ENCODE measurements at regions not wholly inside any gene's neighbourhood (a gene's known extent, or its start where the extent isn't known, plus 50 kb on each side); places are given as distances from the start of the nearest gene placed in this dataset.

DNA sequence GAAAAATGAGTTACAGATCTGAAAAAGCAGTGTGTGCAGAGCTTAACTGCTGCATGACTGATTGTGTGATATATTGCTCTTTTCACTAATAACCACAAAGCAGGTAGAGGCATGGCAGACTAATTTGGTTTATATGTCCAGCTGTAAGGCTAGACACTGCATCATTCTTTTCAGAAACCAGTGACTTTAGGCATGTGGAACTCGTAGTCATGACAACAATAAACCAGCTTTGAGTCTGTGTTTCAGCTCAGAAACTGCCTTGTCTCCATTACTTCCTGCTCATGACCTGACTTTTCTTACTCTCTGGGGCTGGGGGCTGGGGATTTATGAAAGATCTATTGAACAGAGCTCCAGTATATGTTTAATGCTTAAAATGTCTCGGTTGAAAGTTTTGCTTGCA, 146.8 kb upstream of the LRIG3 start:
- Histone ChIP-seq H3K4me1 (ENCODE audit: control insufficient read depth, insufficient read depth, low read length) (peaks cover 24% of the 10 kb centered on the region), H3K4me3 (ENCODE audit: low read depth, low read length) (no peak overlapping the region), H3K27ac (ENCODE audit: extremely low read depth, low read depth, low read length) (no peak overlapping the region), H3K36me3 (ENCODE audit: control insufficient read depth in 2 of 2, insufficient read depth in 1 of 2, low read length in 2 of 2) (no peaks in the 10 kb centered on the region), H3K9me3 (ENCODE audit: control insufficient read depth, insufficient read depth, low read depth, low read length) (no peaks in the 10 kb centered on the region)
- POLR2A ChIA-PET: interaction anchor here (1.0 to 2.5 kb wide), 5 partner anchors 9 to 150 kb away, joined by 3 to 11 read pairs (median 3); partner anchors contain the start of gene LRIG3
- CTCF ChIA-PET: interaction anchor here (1.6 kb wide), 1 partner anchor 11 kb away, joined by 3 read pairs; no protein-coding TSS in a partner anchor
- TF ChIP-seq, protein P1, sequence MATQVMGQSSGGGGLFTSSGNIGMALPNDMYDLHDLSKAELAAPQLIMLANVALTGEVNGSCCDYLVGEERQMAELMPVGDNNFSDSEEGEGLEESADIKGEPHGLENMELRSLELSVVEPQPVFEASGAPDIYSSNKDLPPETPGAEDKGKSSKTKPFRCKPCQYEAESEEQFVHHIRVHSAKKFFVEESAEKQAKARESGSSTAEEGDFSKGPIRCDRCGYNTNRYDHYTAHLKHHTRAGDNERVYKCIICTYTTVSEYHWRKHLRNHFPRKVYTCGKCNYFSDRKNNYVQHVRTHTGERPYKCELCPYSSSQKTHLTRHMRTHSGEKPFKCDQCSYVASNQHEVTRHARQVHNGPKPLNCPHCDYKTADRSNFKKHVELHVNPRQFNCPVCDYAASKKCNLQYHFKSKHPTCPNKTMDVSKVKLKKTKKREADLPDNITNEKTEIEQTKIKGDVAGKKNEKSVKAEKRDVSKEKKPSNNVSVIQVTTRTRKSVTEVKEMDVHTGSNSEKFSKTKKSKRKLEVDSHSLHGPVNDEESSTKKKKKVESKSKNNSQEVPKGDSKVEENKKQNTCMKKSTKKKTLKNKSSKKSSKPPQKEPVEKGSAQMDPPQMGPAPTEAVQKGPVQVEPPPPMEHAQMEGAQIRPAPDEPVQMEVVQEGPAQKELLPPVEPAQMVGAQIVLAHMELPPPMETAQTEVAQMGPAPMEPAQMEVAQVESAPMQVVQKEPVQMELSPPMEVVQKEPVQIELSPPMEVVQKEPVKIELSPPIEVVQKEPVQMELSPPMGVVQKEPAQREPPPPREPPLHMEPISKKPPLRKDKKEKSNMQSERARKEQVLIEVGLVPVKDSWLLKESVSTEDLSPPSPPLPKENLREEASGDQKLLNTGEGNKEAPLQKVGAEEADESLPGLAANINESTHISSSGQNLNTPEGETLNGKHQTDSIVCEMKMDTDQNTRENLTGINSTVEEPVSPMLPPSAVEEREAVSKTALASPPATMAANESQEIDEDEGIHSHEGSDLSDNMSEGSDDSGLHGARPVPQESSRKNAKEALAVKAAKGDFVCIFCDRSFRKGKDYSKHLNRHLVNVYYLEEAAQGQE (tag by site-specific recombination; IDR thresholded peaks at IDR 0.05): no peak
- TF ChIP-seq SALL2 (tag by site-specific recombination; IDR thresholded peaks at IDR 0.05; ENCODE audit: borderline replicate concordance) (no peak), ZNF792 (tag by site-specific recombination; IDR thresholded peaks at IDR 0.05) (no peak), ZSCAN23 (tag by site-specific recombination; IDR thresholded peaks at IDR 0.05) (no peak), GLI4 (tag by site-specific recombination; IDR thresholded peaks at IDR 0.05) (no peak), ZNF221 (tag by site-specific recombination; IDR thresholded peaks at IDR 0.05; ENCODE audit: borderline replicate concordance) (no peak), ZNF776 (tag by site-specific recombination; IDR thresholded peaks at IDR 0.05; ENCODE audit: borderline replicate concordance) (no peak), ZNF354C (tag by site-specific recombination; IDR thresholded peaks at IDR 0.05; ENCODE audit: borderline replicate concordance, low read depth) (no peak), FEZF1 (tag by site-specific recombination; IDR thresholded peaks at IDR 0.05) (peak; percentile 76), OSR2 (tag by site-specific recombination; IDR thresholded peaks at IDR 0.05) (no peak), ZSCAN30 (tag by site-specific recombination; IDR thresholded peaks at IDR 0.05) (no peak), ZFP41 (tag by site-specific recombination; IDR thresholded peaks at IDR 0.05; ENCODE audit: borderline replicate concordance) (no peak), ZNF169 (tag by site-specific recombination; IDR thresholded peaks at IDR 0.05) (no peak), IKZF3 (tag by site-specific recombination; IDR thresholded peaks at IDR 0.05) (no peak), GLI2 (tag by site-specific recombination; IDR thresholded peaks at IDR 0.05; ENCODE audit: borderline replicate concordance, low read depth) (no peak), EGR2 (tag by site-specific recombination; IDR thresholded peaks at IDR 0.05; ENCODE audit: low read depth) (no peak), ZBTB8A (tag by site-specific recombination; IDR thresholded peaks at IDR 0.05) (no peak)
- TF ChIP-seq, protein P2, sequence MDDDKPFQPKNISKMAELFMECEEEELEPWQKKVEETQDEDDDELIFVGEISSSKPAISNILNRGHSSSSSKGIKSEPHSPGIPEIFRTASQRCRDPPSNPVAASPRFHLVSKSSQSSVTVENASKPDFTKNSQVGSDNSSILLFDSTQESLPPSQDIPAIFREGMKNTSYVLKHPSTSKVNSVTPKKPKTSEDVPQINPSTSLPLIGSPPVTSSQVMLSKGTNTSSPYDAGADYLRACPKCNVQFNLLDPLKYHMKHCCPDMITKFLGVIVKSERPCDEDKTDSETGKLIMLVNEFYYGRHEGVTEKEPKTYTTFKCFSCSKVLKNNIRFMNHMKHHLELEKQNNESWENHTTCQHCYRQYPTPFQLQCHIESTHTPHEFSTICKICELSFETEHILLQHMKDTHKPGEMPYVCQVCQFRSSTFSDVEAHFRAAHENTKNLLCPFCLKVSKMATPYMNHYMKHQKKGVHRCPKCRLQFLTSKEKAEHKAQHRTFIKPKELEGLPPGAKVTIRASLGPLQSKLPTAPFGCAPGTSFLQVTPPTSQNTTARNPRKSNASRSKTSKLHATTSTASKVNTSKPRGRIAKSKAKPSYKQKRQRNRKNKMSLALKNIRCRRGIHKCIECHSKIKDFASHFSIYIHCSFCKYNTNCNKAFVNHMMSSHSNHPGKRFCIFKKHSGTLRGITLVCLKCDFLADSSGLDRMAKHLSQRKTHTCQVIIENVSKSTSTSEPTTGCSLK (tag by site-specific recombination; IDR thresholded peaks at IDR 0.05): no peak
- TF ChIP-seq, protein P3, sequence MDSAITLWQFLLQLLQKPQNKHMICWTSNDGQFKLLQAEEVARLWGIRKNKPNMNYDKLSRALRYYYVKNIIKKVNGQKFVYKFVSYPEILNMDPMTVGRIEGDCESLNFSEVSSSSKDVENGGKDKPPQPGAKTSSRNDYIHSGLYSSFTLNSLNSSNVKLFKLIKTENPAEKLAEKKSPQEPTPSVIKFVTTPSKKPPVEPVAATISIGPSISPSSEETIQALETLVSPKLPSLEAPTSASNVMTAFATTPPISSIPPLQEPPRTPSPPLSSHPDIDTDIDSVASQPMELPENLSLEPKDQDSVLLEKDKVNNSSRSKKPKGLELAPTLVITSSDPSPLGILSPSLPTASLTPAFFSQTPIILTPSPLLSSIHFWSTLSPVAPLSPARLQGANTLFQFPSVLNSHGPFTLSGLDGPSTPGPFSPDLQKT (IDR thresholded peaks at IDR 0.05; ENCODE audit: borderline replicate concordance, low read depth, low read length): no peak
- TF ChIP-seq, protein P4, sequence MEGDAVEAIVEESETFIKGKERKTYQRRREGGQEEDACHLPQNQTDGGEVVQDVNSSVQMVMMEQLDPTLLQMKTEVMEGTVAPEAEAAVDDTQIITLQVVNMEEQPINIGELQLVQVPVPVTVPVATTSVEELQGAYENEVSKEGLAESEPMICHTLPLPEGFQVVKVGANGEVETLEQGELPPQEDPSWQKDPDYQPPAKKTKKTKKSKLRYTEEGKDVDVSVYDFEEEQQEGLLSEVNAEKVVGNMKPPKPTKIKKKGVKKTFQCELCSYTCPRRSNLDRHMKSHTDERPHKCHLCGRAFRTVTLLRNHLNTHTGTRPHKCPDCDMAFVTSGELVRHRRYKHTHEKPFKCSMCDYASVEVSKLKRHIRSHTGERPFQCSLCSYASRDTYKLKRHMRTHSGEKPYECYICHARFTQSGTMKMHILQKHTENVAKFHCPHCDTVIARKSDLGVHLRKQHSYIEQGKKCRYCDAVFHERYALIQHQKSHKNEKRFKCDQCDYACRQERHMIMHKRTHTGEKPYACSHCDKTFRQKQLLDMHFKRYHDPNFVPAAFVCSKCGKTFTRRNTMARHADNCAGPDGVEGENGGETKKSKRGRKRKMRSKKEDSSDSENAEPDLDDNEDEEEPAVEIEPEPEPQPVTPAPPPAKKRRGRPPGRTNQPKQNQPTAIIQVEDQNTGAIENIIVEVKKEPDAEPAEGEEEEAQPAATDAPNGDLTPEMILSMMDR (tag by site-specific recombination; IDR thresholded peaks at IDR 0.05): no peak
- TF ChIP-seq, protein P5, sequence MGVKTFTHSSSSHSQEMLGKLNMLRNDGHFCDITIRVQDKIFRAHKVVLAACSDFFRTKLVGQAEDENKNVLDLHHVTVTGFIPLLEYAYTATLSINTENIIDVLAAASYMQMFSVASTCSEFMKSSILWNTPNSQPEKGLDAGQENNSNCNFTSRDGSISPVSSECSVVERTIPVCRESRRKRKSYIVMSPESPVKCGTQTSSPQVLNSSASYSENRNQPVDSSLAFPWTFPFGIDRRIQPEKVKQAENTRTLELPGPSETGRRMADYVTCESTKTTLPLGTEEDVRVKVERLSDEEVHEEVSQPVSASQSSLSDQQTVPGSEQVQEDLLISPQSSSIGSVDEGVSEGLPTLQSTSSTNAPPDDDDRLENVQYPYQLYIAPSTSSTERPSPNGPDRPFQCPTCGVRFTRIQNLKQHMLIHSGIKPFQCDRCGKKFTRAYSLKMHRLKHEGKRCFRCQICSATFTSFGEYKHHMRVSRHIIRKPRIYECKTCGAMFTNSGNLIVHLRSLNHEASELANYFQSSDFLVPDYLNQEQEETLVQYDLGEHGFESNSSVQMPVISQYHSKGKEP (tag by site-specific recombination; IDR thresholded peaks at IDR 0.05): 0 out of 2 replicates have a peak, but pooled peaks have one; percentile 10
- TF ChIP-seq, protein P6, sequence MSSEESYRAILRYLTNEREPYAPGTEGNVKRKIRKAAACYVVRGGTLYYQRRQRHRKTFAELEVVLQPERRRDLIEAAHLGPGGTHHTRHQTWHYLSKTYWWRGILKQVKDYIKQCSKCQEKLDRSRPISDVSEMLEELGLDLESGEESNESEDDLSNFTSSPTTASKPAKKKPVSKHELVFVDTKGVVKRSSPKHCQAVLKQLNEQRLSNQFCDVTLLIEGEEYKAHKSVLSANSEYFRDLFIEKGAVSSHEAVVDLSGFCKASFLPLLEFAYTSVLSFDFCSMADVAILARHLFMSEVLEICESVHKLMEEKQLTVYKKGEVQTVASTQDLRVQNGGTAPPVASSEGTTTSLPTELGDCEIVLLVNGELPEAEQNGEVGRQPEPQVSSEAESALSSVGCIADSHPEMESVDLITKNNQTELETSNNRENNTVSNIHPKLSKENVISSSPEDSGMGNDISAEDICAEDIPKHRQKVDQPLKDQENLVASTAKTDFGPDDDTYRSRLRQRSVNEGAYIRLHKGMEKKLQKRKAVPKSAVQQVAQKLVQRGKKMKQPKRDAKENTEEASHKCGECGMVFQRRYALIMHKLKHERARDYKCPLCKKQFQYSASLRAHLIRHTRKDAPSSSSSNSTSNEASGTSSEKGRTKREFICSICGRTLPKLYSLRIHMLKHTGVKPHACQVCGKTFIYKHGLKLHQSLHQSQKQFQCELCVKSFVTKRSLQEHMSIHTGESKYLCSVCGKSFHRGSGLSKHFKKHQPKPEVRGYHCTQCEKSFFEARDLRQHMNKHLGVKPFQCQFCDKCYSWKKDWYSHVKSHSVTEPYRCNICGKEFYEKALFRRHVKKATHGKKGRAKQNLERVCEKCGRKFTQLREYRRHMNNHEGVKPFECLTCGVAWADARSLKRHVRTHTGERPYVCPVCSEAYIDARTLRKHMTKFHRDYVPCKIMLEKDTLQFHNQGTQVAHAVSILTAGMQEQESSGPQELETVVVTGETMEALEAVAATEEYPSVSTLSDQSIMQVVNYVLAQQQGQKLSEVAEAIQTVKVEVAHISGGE (tag by site-specific recombination; conservative IDR thresholded peaks at IDR 0.05; ENCODE audit: low read depth): no peak
